K562 (cell line): ENCODE measurements at regions not wholly inside any gene's neighbourhood (a gene's known extent, or its start where the extent isn't known, plus 50 kb on each side); places are given as distances from the start of the nearest gene placed in this dataset.
A peak's percentile ranks its signal among the peaks of the same experiment; 100 is the strongest.

Experiments used
- BRD9 ChIP-seq: fragments of 450-650 bp; IDR thresholded peaks from 2 replicates; pipeline ENCODE4 v1.6.1; 2018; ENCODE audit warnings: low read depth; ENCODE audit not compliant: partially characterized antibody
- CBFA2T3 ChIP-seq: fragments of 450-650 bp; IDR thresholded peaks from 2 replicates; pipeline ENCODE4 v1.6.1; 2017
- EP300 ChIP-seq: IDR thresholded peaks from 2 replicates; pipeline ENCODE4 v1.6.1; 2012; ENCODE audit warnings: low read length, improper control_type of control experiment
- GTF2E2 ChIP-seq: fragments of 200-800 bp; sonication (Bioruptor generic); IDR thresholded peaks from 2 replicates; pipeline ENCODE4 v1.6.1; 2016; ENCODE audit warnings: missing genetic modification characterization, missing compliant biosample characterization
- HMG20A ChIP-seq: fragments of 450-650 bp; formaldehyde crosslinking; conservative IDR thresholded peaks from 2 replicates; pipeline ENCODE4 v1.4.0; 2020; ENCODE audit warnings: mild to moderate bottlenecking, mixed read lengths
- MGA ChIP-seq: fragments of 450-650 bp; IDR thresholded peaks from 2 replicates; pipeline ENCODE4 v1.6.1; 2016; ENCODE audit warnings: mild to moderate bottlenecking, moderate library complexity
- MTA2 ChIP-seq: fragments of 450-650 bp; IDR thresholded peaks from 2 replicates; pipeline ENCODE4 v1.6.1; 2016; ENCODE audit warnings: low read depth
- NCOR1 ChIP-seq: fragments of 450-650 bp; IDR thresholded peaks from 2 replicates; pipeline ENCODE4 v1.6.1; 2016; ENCODE audit warnings: mild to moderate bottlenecking, moderate library complexity
- NRF1 ChIP-seq, 2 experiments: fragments of 450-650 bp; IDR thresholded peaks in 1 of 2; conservative IDR thresholded peaks in 1 of 2; 2 replicates each; pipeline ENCODE4 v1.6.1; 2014; ENCODE audit warnings: mild to moderate bottlenecking in 2 of 2
- PHF21A ChIP-seq: fragments of 450-650 bp; IDR thresholded peaks from 2 replicates; pipeline ENCODE4 v1.6.1; 2017; ENCODE audit warnings: low read depth, borderline replicate concordance
- POLR2AphosphoS2 ChIP-seq: IDR thresholded peaks from 2 replicates; pipeline ENCODE4 v1.6.1; 2012; ENCODE audit warnings: low read length, improper control_type of control experiment
- RFX7 ChIP-seq: fragments of 250-450 bp; sonication (Bioruptor Pico); IDR thresholded peaks from 2 replicates; pipeline ENCODE4 v1.5.1; 2021; ENCODE audit warnings: mild to moderate bottlenecking
- SMARCA4 ChIP-seq: fragments of 450-650 bp; IDR thresholded peaks from 2 replicates; pipeline ENCODE4 v1.6.1; 2016
- SRSF3 ChIP-seq: fragments of 200-400 bp; formaldehyde crosslinking; IDR thresholded peaks from 2 replicates; pipeline ENCODE4 v1.6.1; 2016; ENCODE audit warnings: mild to moderate bottlenecking, low read length, moderate library complexity; ENCODE audit not compliant: insufficient read depth
- TCF3 ChIP-seq: sonication (generic); formaldehyde crosslinking; IDR thresholded peaks from 2 replicates; pipeline ENCODE4 v1.4.0; 2020; ENCODE audit warnings: mild to moderate bottlenecking, missing genetic modification reagents
- TEAD4 ChIP-seq, 2 experiments: sonication (generic) in 1 of 2; formaldehyde crosslinking in 1 of 2; IDR thresholded peaks; 2 replicates each; pipeline versions ENCODE4 v1.6.1 to v1.8.0; 2012 to 2022; ENCODE audit warnings: borderline replicate concordance in 1 of 2, inconsistent platforms in 1 of 2, low read length in 1 of 2, mild to moderate bottlenecking in 1 of 2, missing genetic modification reagents in 1 of 2
- ZNF263 ChIP-seq: sonication (generic); formaldehyde crosslinking; IDR thresholded peaks from 2 replicates; pipeline ENCODE4 v1.8.0; 2022; ENCODE audit warnings: mild to moderate bottlenecking, missing genetic modification reagents, borderline replicate concordance
- ZNF512 ChIP-seq: IDR thresholded peaks from 2 replicates; pipeline ENCODE4 v1.6.1; 2016; ENCODE audit warnings: missing genetic modification characterization, missing compliant biosample characterization
- ZSCAN32 ChIP-seq: fragments of 450-650 bp; formaldehyde crosslinking; IDR thresholded peaks from 2 replicates; pipeline ENCODE4 v1.4.0; 2020; ENCODE audit warnings: mild to moderate bottlenecking, moderate library complexity

- TF ChIP-seq MGA (no peak), BRD9 (no peak), ZSCAN32 (no peak), MTA2 (peak; percentile 51; the same call in 1 of the 2 replicates), PHF21A (no peak), GTF2E2 (tag) (no peak), SRSF3 (no peak), SMARCA4 (peak; percentile 75), RFX7 (CRISPR knock-in tag) (no peak), ZNF512 (no peak), NRF1 (conservative IDR thresholded peaks at IDR 0.05 in 1 of 2, IDR thresholded peaks at IDR 0.05 in 1 of 2) (no peak), NCOR1 (peak; percentile 72), TCF3 (CRISPR knock-in tag) (peak; percentile 84), EP300 (peak; percentile 57; the same call in 1 of the 2 replicates), POLR2AphosphoS2 (no peak), ZNF263 (CRISPR knock-in tag) (no peak), HMG20A (CRISPR knock-in tag) (no peak), TEAD4 (IDR thresholded peaks at IDR 0.05; ENCODE audit: low read length) (peak; percentile 74), TEAD4 (CRISPR knock-in tag; IDR thresholded peaks at IDR 0.05; ENCODE audit: borderline replicate concordance) (no peak), CBFA2T3 (peak; percentile 86)
Observed at GRCh38 chr14:78048120-78048519, 122.1 kb upstream of the NRXN3 start (continued).
